Neural crest cell (in vitro differentiated cells): ENCODE measurements at regions not wholly inside any gene's neighbourhood (a gene's known extent, or its start where the extent isn't known, plus 50 kb on each side); places are given as distances from the start of the nearest gene placed in this dataset.

Experiments
- DNase-seq: peaks from one replicate; pipeline ENCODE4 v3.0.0; 2021; ENCODE audit warnings: low read depth, mixed read lengths, low spot score
- H3K27ac Mint-ChIP-seq: one replicate; pipeline ENCODE4 v1.8.0; 2021; ENCODE audit warnings: mild to moderate bottlenecking, mixed read lengths; ENCODE audit not compliant: unreplicated experiment
- H3K27me3 Mint-ChIP-seq: 2 replicates; pipeline ENCODE4 v1.8.0; 2021; ENCODE audit warnings: low read depth, mild to moderate bottlenecking, mixed read lengths
- H3K36me3 Mint-ChIP-seq: 2 replicates; pipeline ENCODE4 v1.8.0; 2021; ENCODE audit warnings: low read depth, mild to moderate bottlenecking, mixed read lengths
- H3K4me1 Mint-ChIP-seq: 2 replicates; pipeline ENCODE4 v1.8.0; 2021; ENCODE audit warnings: mixed read lengths
- H3K4me3 Mint-ChIP-seq: one replicate; pipeline ENCODE4 v1.8.0; 2021; ENCODE audit warnings: mild to moderate bottlenecking, mixed read lengths
- H3K9me3 Mint-ChIP-seq: 2 replicates; pipeline ENCODE4 v1.8.0; 2021; ENCODE audit warnings: mixed read lengths
- TF ChIP-seq, protein P1 (sequence below): fragments of 200-600 bp; sonication (generic); conservative IDR thresholded peaks from 2 replicates; pipeline ENCODE4 v1.5.0; 2021; ENCODE audit warnings: antibody characterized with exemption, mild to moderate bottlenecking

DNA sequence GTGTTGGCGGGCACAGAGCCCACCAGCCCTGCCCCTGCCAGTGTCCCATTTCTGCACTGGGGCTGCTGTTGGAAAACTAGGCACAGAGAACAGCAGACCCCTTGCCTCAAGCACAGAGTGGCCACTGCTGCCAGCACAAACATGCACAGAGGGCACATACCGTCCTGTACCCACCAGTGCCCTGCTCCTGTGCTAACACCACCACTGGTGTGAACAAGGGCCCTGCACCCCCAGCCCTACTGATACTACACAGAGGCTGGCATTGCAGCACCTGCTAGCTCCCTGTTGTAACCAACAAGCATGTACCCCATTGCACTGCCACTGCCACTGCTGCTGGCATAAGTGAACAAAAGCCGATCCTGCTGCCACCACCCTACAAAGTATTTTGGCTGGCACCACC, 348.0 kb upstream of the MPDZ start:
- Mint-ChIP-seq H3K27me3 (no peaks in the 10 kb centered on the region), H3K27ac (no peak overlapping the region), H3K4me1 (no peaks in the 10 kb centered on the region), H3K9me3 (peaks cover 31% of the 10 kb centered on the region), H3K4me3 (no peak overlapping the region), H3K36me3 (peaks cover 3% of the 10 kb centered on the region)
- TF ChIP-seq, protein P1, sequence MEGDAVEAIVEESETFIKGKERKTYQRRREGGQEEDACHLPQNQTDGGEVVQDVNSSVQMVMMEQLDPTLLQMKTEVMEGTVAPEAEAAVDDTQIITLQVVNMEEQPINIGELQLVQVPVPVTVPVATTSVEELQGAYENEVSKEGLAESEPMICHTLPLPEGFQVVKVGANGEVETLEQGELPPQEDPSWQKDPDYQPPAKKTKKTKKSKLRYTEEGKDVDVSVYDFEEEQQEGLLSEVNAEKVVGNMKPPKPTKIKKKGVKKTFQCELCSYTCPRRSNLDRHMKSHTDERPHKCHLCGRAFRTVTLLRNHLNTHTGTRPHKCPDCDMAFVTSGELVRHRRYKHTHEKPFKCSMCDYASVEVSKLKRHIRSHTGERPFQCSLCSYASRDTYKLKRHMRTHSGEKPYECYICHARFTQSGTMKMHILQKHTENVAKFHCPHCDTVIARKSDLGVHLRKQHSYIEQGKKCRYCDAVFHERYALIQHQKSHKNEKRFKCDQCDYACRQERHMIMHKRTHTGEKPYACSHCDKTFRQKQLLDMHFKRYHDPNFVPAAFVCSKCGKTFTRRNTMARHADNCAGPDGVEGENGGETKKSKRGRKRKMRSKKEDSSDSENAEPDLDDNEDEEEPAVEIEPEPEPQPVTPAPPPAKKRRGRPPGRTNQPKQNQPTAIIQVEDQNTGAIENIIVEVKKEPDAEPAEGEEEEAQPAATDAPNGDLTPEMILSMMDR, result no peak
- no peak for DNase-seq

DNA sequence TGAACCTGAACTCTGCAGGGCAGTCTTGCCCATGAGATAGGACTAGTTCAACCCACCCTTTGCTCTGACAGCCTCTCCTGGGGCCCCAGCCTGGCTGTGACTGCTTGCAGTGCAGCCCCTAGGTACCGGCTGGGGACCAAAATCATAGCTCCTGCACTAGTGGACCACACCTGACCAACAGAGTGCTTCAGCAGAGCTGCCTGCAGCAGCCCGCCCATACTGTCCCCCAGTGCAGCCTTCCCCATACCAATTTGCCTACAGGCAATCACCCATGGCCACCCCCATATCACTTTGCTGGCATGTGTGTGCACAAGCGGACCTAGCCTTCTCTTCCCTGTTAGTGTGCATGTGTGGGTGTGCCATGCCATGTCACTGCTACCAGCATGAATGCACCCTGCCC, 347.6 kb upstream of the MPDZ start:
- H3K36me3 Mint-ChIP-seq, result peaks cover 3% of the 10 kb centered on the region
- TF ChIP-seq, protein P1, result no peak
- no peaks in the 10 kb centered on the region for H3K4me1 Mint-ChIP-seq
- H3K27me3 Mint-ChIP-seq, result no peaks in the 10 kb centered on the region
- H3K9me3 Mint-ChIP-seq, result peaks cover 31% of the 10 kb centered on the region
- H3K27ac Mint-ChIP-seq, result no peak overlapping the region
- no peak overlapping the region for H3K4me3 Mint-ChIP-seq
- DNase-seq, result no peak

GRCh38 chr9:13626601-13627000, 347.1 kb upstream of the MPDZ start:
- DNase-seq, result no peak
- Mint-ChIP-seq H3K36me3 (peaks cover 3% of the 10 kb centered on the region), H3K4me3 (no peak overlapping the region), H3K27ac (no peak overlapping the region), H3K4me1 (no peaks in the 10 kb centered on the region), H3K9me3 (peaks cover 28% of the 10 kb centered on the region), H3K27me3 (no peaks in the 10 kb centered on the region)
- TF ChIP-seq, protein P1, result no peak

GRCh38 chr9:13621872-13622564, 342.5 kb upstream of the MPDZ start:
- H3K4me3 Mint-ChIP-seq, result no peak overlapping the region
- peaks cover 4% of the 10 kb centered on the region for H3K9me3 Mint-ChIP-seq
- H3K4me1 Mint-ChIP-seq, result no peaks in the 10 kb centered on the region
- TF ChIP-seq, protein P1, result no peak
- no peaks in the 10 kb centered on the region for H3K36me3 Mint-ChIP-seq
- H3K27me3 Mint-ChIP-seq, result no peaks in the 10 kb centered on the region
- no peak overlapping the region for H3K27ac Mint-ChIP-seq
- DNase-seq, result no peak

- no peaks in the 10 kb centered on the region for H3K4me1 Mint-ChIP-seq
- H3K4me3 Mint-ChIP-seq, result no peak overlapping the region
- H3K27ac Mint-ChIP-seq, result no peak overlapping the region
- TF ChIP-seq, protein P1, result no peak
- no peaks in the 10 kb centered on the region for H3K27me3 Mint-ChIP-seq
- no peak for DNase-seq
- no peaks in the 10 kb centered on the region for H3K36me3 Mint-ChIP-seq
- peaks cover 2% of the 10 kb centered on the region for H3K9me3 Mint-ChIP-seq
Measured at GRCh38 chr9:13616491-13617035, 337.1 kb upstream of the MPDZ start.
